Tibial artery (tissue), 4 donors: ENCODE measurements at regions not wholly inside any gene's neighbourhood (a gene's known extent, or its start where the extent isn't known, plus 50 kb on each side); places are given as distances from the start of the nearest gene placed in this dataset.

Experiments used
- DNase-seq, 2 donors: peaks; one replicate each; pipeline ENCODE4 v3.0.0-alpha.2; 2019
- H3K27ac ChIP-seq, 2 donors: fragments of 200-600 bp; sonication (generic) in 1 of 2; 1 replicate in 1 of 2; 2 replicates in 1 of 2; pipeline ENCODE4 v1.5.1; 2018 to 2019; ENCODE audit warnings: mild to moderate bottlenecking in 1 of 2
- H3K27me3 ChIP-seq, 2 donors: fragments of 200-600 bp; sonication (generic) in 1 of 2; one replicate each; pipeline versions ENCODE4 v1.5.1 to v1.6.0; 2016 to 2019
- H3K36me3 ChIP-seq, 3 donors: fragments of 200-600 bp; sonication (generic) in 2 of 3; one replicate each; pipeline ENCODE4 v1.5.1; 2016 to 2019; ENCODE audit warnings: mild to moderate bottlenecking in 2 of 3
- H3K4me1 ChIP-seq, 4 donors: fragments of 200-600 bp; sonication (generic) in 2 of 4; 1 replicate in 3 of 4; 2 replicates in 1 of 4; pipeline ENCODE4 v1.5.1; 2016 to 2019
- H3K4me3 ChIP-seq, 2 donors: fragments of 200-600 bp; sonication (generic) in 1 of 2; 1 replicate in 1 of 2; 2 replicates in 1 of 2; pipeline ENCODE4 v1.5.1; 2018 to 2019; ENCODE audit warnings: mild to moderate bottlenecking in 2 of 2
- H3K9me3 ChIP-seq, 3 donors: fragments of 200-600 bp; sonication (generic) in 1 of 3; one replicate each; pipeline ENCODE4 v1.5.1; 2016 to 2019
- intact Hi-C: fragments of 100-400 bp; cut with DNase I; formaldehyde crosslinking; loops from one replicate; pipeline ENCODE4 v1.15.0; 2023; ENCODE audit warnings: low total_unique reads
- TF ChIP-seq, protein P1 (sequence below), 2 experiments: fragments of 200-600 bp in 1 of 2; fragments of 450-650 bp in 1 of 2; IDR thresholded peaks; one replicate each; pipeline ENCODE4 v1.5.1; 2017 to 2019; ENCODE audit warnings: antibody characterized with exemption in 2 of 2, mild to moderate bottlenecking in 1 of 2, moderate library complexity in 1 of 2

- H3K27ac ChIP-seq = no peak overlapping the region
- no peaks in the 10 kb centered on the region for H3K9me3 ChIP-seq
- no peaks in the 10 kb centered on the region for H3K4me1 ChIP-seq
- H3K4me3 ChIP-seq = no peak overlapping the region
- H3K27me3 ChIP-seq = no peaks in the 10 kb centered on the region
- no peak for DNase-seq
- intact Hi-C loops = no loop called here
- H3K36me3 ChIP-seq = no peaks in the 10 kb centered on the region
- TF ChIP-seq, protein P1, sequence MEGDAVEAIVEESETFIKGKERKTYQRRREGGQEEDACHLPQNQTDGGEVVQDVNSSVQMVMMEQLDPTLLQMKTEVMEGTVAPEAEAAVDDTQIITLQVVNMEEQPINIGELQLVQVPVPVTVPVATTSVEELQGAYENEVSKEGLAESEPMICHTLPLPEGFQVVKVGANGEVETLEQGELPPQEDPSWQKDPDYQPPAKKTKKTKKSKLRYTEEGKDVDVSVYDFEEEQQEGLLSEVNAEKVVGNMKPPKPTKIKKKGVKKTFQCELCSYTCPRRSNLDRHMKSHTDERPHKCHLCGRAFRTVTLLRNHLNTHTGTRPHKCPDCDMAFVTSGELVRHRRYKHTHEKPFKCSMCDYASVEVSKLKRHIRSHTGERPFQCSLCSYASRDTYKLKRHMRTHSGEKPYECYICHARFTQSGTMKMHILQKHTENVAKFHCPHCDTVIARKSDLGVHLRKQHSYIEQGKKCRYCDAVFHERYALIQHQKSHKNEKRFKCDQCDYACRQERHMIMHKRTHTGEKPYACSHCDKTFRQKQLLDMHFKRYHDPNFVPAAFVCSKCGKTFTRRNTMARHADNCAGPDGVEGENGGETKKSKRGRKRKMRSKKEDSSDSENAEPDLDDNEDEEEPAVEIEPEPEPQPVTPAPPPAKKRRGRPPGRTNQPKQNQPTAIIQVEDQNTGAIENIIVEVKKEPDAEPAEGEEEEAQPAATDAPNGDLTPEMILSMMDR (IDR thresholded peaks at IDR 0.05) = no peak
Observed at GRCh38 chr2:180709392-180710145, 270.8 kb upstream of the UBE2E3 start.

DNA sequence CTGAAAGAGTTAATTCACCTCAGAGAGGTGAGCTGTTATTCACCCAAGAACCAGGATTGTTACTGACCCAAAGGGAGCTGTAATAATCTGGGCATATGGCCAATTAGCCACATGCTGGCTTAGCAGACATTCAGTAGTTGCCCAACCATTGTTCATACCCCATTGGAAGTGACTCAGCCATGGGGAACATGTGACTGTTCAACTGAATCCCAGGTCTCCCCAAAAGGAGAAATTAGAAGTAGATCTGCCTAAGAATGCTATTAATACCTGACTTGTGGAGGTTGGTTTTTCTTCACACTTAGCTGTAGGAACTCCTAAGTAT is 272.6 kb upstream of the UBE2E3 start:
- Histone ChIP-seq H3K4me3 (no peak overlapping the region), H3K36me3 (no peaks in the 10 kb centered on the region), H3K27ac (no peak overlapping the region), H3K27me3 (no peaks in the 10 kb centered on the region), H3K4me1 (no peaks in the 10 kb centered on the region), H3K9me3 (no peaks in the 10 kb centered on the region)
- TF ChIP-seq, protein P1 (IDR thresholded peaks at IDR 0.05) = no peak
- intact Hi-C loops = no loop called here
- peak in 1 of 2 donors; percentile 25 for DNase-seq

DNA sequence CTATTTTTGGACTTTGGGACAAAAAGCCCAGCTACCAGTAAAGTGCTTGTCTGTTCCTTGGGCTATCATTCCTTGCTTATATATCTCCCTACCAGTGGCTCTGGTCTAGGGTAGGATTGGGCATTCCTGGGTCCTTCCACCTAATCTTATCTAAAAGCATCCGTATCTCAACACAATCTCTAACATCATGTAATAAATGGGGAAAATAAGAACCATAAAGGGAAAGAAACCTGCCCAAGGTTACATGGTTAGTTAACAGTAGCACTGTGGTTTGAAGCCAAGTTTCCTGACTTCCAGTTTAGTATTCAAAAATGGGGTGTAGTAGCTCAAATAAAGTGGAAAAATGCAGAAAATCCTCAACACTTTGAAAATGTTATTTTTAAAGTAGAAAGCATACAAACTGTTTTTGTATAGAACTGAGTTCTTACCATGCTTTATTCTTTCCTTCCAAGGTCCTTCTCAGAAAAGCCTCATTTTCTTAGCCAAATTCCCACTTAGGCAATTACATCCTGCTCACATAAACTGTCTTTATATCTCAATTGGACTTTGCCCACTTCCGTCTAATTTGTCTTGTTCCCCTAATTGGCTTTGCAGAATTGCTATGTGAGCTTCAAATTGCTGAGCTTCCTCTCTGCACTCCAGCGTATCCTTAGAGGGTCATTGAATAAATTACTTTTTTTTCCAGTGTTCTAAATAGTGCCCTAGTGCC is 273.1 kb upstream of the UBE2E3 start:
- no peak overlapping the region for H3K4me3 ChIP-seq
- intact Hi-C loops = no loop called here
- H3K9me3 ChIP-seq = peaks cover 0 to 5% (median 0%) of the 10 kb centered on the region in 3 donors
- no peaks in the 10 kb centered on the region for H3K4me1 ChIP-seq
- TF ChIP-seq, protein P1 (IDR thresholded peaks at IDR 0.05) = no peak
- H3K27ac ChIP-seq = no peak overlapping the region
- H3K36me3 ChIP-seq = no peaks in the 10 kb centered on the region
- no peaks in the 10 kb centered on the region for H3K27me3 ChIP-seq
- DNase-seq = no peak

GRCh38 chr2:180706694-180707093 is 273.7 kb upstream of the UBE2E3 start:
- DNase-seq = no peak
- H3K9me3 ChIP-seq = peaks cover 0 to 5% (median 0%) of the 10 kb centered on the region in 3 donors
- H3K36me3 ChIP-seq = no peaks in the 10 kb centered on the region
- intact Hi-C loops = no loop called here
- H3K27ac ChIP-seq = no peak overlapping the region
- H3K4me1 ChIP-seq = no peaks in the 10 kb centered on the region
- TF ChIP-seq, protein P1 (IDR thresholded peaks at IDR 0.05) = no peak
- no peaks in the 10 kb centered on the region for H3K27me3 ChIP-seq
- no peak overlapping the region for H3K4me3 ChIP-seq

DNA sequence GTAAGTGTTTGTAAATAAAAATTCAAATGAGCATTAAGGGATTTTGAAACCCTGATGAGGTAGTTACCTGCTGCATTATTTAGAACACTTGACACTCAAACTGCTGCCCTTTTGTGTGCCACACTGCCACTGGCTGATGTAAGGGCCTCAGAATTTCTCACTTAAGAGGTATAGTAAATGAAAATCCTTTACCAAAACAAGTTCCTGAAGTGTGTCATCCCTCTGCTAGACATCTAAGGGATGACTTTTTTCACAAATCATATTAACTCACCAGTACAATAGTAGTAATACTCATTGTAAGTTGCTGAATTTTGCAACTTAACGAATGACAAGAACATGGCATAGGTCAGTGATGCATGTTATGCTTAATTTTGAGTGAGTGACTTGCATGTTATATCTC is 274.9 kb upstream of the UBE2E3 start:
- TF ChIP-seq, protein P1 (IDR thresholded peaks at IDR 0.05) = no peak
- H3K4me3 ChIP-seq = no peak overlapping the region
- H3K9me3 ChIP-seq = peaks cover 0 to 5% (median 0%) of the 10 kb centered on the region in 3 donors
- intact Hi-C loops = no loop called here
- no peak overlapping the region for H3K27ac ChIP-seq
- no peaks in the 10 kb centered on the region for H3K36me3 ChIP-seq
- no peak for DNase-seq
- H3K27me3 ChIP-seq = no peaks in the 10 kb centered on the region
- H3K4me1 ChIP-seq = no peaks in the 10 kb centered on the region
